ENCODE measurements at regions not wholly inside any gene's neighbourhood (a gene's known extent, or its start where the extent isn't known, plus 50 kb on each side); places are given as distances from the start of the nearest gene placed in this dataset.

DNA sequence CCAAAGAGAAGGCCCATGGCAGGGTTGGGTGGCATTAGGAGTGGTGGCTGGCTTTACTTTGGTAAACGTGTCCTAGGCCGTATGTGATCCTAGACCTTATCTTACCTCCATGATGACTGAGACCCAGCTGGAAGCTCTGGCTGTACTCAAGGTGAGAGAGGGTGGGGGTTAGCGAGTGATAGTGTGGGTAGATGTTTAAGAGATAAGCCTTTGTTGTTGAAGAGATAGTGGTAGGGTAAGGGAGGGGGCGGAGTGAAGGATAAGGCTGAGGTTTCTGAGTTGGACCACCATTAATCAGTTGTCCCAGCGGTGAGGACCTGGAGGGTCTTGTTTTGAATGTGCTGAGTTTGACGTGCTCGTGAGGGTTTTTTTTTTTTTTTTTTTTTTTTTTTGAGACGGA, 61.5 kb upstream of the ULK4 start (continued):
- TF ChIP-seq, protein P1, sequence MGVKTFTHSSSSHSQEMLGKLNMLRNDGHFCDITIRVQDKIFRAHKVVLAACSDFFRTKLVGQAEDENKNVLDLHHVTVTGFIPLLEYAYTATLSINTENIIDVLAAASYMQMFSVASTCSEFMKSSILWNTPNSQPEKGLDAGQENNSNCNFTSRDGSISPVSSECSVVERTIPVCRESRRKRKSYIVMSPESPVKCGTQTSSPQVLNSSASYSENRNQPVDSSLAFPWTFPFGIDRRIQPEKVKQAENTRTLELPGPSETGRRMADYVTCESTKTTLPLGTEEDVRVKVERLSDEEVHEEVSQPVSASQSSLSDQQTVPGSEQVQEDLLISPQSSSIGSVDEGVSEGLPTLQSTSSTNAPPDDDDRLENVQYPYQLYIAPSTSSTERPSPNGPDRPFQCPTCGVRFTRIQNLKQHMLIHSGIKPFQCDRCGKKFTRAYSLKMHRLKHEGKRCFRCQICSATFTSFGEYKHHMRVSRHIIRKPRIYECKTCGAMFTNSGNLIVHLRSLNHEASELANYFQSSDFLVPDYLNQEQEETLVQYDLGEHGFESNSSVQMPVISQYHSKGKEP (tag by site-specific recombination; IDR thresholded peaks at IDR 0.05), result no peak

DNA sequence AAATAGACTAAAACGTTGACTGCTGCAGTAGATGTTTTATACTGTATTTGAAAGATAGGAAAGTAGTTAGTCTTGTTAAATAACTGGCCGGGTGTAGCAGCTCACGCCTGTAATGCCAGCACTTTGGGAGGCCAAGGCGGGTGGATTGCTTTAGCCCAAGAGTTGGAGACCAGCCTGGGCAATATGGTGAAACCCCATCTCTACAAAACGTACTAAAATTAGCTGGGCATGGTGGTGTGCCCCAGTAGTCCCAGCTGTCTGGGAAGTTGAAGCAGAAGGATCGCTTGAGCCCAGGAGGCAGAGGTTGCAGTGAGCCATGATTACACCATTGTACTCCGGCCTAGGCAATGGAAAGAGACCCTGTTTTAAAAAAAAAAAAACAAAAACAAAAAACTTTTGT, 60.5 kb upstream of the ULK4 start:
- CTCF ChIA-PET, result no interaction called here
- Histone ChIP-seq H3K9me3 (ENCODE audit: control insufficient read depth, insufficient read depth, low read depth, low read length) (no peaks in the 10 kb centered on the region), H3K4me3 (ENCODE audit: low read depth, low read length) (no peak overlapping the region), H3K36me3 (ENCODE audit: control insufficient read depth in 2 of 2, insufficient read depth in 1 of 2, low read length in 2 of 2) (no peaks in the 10 kb centered on the region), H3K4me1 (ENCODE audit: control insufficient read depth, insufficient read depth, low read length) (peaks cover 2% of the 10 kb centered on the region; the same call in 1 of the 2 replicates), H3K27ac (ENCODE audit: extremely low read depth, low read depth, low read length) (no peak overlapping the region)
- POLR2A ChIA-PET, result no interaction called here
- no peak for TF ChIP-seq KLF10 (tag by site-specific recombination; IDR thresholded peaks at IDR 0.05)
- TF ChIP-seq ZNF510 (tag by site-specific recombination; IDR thresholded peaks at IDR 0.05; ENCODE audit: insufficient replicate concordance), result no peak
- TF ChIP-seq MYNN (tag by site-specific recombination; IDR thresholded peaks at IDR 0.05; ENCODE audit: borderline replicate concordance), result no peak

DNA sequence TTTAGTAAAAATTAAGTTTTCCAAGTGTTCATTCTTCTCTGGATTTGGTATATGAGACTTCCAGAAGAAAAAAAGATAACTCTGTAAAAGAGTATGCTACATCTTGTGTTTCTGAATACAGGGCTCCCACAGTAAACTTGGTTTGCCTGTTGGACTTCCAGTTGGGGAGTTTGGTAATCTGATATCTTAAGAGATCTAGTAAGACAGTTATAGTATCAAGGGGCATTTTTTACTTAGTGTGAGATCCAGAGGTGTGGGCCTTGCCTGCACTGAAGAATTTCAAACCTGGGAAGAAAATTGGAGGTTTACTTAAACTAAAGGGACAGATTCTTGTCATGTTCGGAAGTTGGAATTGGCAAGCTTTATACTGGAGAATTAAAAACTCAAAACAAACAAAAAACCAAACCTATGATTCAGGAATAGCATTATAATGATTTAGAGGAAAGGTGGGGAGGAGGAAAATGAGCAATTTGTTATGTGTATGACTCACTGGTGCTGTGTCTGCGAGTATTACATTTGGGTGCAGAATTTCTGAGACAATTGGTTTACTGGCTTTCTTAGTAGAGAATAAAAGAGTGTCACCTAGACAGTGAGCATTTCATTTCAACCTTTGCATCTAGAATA, 58.9 kb upstream of the ULK4 start:
- Histone ChIP-seq H3K36me3 (ENCODE audit: control insufficient read depth in 2 of 2, insufficient read depth in 1 of 2, low read length in 2 of 2) (no peaks in the 10 kb centered on the region), H3K27ac (ENCODE audit: extremely low read depth, low read depth, low read length) (no peak overlapping the region), H3K4me3 (ENCODE audit: low read depth, low read length) (no peak overlapping the region), H3K4me1 (ENCODE audit: control insufficient read depth, insufficient read depth, low read length) (peaks cover 2% of the 10 kb centered on the region; the same call in 1 of the 2 replicates), H3K9me3 (ENCODE audit: control insufficient read depth, insufficient read depth, low read depth, low read length) (no peaks in the 10 kb centered on the region)
- POLR2A ChIA-PET, result no interaction called here
- CTCF ChIA-PET, result interaction anchor here (0.6 to 1.2 kb wide), 2 partner anchors 32 to 121 kb away, joined by 3 read pairs; no protein-coding TSS in a partner anchor
- TF ChIP-seq ZNF202 (tag by site-specific recombination; IDR thresholded peaks at IDR 0.05; ENCODE audit: borderline replicate concordance) (no peak), KLF7 (tag by site-specific recombination; IDR thresholded peaks at IDR 0.05; ENCODE audit: borderline replicate concordance) (no peak), ZNF335 (tag by site-specific recombination; conservative IDR thresholded peaks at IDR 0.05) (no peak), ZNF184 (tag by site-specific recombination; IDR thresholded peaks at IDR 0.05) (no peak), KLF16 (tag by site-specific recombination; IDR thresholded peaks at IDR 0.05) (no peak), ZNF341 (tag by site-specific recombination; IDR thresholded peaks at IDR 0.05; ENCODE audit: low read depth) (no peak), ZNF561 (tag by site-specific recombination; IDR thresholded peaks at IDR 0.05; ENCODE audit: borderline replicate concordance) (no peak), ZNF140 (tag by site-specific recombination; IDR thresholded peaks at IDR 0.05) (no peak), ZNF660 (tag by site-specific recombination; IDR thresholded peaks at IDR 0.05) (no peak), ZNF521 (tag by site-specific recombination; IDR thresholded peaks at IDR 0.05) (no peak), ZNF175 (tag by site-specific recombination; IDR thresholded peaks at IDR 0.05) (no peak), SP2 (tag by site-specific recombination; IDR thresholded peaks at IDR 0.05) (no peak), ZNF274 (IDR thresholded peaks at IDR 0.05; ENCODE audit: low read length) (no peak), ZNF274 (tag by site-specific recombination; IDR thresholded peaks at IDR 0.05; ENCODE audit: borderline replicate concordance) (no peak)
- TF ChIP-seq, protein P2, sequence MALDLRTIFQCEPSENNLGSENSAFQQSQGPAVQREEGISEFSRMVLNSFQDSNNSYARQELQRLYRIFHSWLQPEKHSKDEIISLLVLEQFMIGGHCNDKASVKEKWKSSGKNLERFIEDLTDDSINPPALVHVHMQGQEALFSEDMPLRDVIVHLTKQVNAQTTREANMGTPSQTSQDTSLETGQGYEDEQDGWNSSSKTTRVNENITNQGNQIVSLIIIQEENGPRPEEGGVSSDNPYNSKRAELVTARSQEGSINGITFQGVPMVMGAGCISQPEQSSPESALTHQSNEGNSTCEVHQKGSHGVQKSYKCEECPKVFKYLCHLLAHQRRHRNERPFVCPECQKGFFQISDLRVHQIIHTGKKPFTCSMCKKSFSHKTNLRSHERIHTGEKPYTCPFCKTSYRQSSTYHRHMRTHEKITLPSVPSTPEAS (tag by site-specific recombination; IDR thresholded peaks at IDR 0.05), result no peak
- TF ChIP-seq, protein P3, sequence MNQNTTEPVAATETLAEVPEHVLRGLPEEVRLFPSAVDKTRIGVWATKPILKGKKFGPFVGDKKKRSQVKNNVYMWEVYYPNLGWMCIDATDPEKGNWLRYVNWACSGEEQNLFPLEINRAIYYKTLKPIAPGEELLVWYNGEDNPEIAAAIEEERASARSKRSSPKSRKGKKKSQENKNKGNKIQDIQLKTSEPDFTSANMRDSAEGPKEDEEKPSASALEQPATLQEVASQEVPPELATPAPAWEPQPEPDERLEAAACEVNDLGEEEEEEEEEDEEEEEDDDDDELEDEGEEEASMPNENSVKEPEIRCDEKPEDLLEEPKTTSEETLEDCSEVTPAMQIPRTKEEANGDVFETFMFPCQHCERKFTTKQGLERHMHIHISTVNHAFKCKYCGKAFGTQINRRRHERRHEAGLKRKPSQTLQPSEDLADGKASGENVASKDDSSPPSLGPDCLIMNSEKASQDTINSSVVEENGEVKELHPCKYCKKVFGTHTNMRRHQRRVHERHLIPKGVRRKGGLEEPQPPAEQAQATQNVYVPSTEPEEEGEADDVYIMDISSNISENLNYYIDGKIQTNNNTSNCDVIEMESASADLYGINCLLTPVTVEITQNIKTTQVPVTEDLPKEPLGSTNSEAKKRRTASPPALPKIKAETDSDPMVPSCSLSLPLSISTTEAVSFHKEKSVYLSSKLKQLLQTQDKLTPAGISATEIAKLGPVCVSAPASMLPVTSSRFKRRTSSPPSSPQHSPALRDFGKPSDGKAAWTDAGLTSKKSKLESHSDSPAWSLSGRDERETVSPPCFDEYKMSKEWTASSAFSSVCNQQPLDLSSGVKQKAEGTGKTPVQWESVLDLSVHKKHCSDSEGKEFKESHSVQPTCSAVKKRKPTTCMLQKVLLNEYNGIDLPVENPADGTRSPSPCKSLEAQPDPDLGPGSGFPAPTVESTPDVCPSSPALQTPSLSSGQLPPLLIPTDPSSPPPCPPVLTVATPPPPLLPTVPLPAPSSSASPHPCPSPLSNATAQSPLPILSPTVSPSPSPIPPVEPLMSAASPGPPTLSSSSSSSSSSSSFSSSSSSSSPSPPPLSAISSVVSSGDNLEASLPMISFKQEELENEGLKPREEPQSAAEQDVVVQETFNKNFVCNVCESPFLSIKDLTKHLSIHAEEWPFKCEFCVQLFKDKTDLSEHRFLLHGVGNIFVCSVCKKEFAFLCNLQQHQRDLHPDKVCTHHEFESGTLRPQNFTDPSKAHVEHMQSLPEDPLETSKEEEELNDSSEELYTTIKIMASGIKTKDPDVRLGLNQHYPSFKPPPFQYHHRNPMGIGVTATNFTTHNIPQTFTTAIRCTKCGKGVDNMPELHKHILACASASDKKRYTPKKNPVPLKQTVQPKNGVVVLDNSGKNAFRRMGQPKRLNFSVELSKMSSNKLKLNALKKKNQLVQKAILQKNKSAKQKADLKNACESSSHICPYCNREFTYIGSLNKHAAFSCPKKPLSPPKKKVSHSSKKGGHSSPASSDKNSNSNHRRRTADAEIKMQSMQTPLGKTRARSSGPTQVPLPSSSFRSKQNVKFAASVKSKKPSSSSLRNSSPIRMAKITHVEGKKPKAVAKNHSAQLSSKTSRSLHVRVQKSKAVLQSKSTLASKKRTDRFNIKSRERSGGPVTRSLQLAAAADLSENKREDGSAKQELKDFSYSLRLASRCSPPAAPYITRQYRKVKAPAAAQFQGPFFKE (tag by site-specific recombination; IDR thresholded peaks at IDR 0.05; ENCODE audit: borderline replicate concordance), result no peak
- TF ChIP-seq, protein P4, sequence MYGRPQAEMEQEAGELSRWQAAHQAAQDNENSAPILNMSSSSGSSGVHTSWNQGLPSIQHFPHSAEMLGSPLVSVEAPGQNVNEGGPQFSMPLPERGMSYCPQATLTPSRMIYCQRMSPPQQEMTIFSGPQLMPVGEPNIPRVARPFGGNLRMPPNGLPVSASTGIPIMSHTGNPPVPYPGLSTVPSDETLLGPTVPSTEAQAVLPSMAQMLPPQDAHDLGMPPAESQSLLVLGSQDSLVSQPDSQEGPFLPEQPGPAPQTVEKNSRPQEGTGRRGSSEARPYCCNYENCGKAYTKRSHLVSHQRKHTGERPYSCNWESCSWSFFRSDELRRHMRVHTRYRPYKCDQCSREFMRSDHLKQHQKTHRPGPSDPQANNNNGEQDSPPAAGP (tag by site-specific recombination; IDR thresholded peaks at IDR 0.05), result no peak
- TF ChIP-seq, protein P5, sequence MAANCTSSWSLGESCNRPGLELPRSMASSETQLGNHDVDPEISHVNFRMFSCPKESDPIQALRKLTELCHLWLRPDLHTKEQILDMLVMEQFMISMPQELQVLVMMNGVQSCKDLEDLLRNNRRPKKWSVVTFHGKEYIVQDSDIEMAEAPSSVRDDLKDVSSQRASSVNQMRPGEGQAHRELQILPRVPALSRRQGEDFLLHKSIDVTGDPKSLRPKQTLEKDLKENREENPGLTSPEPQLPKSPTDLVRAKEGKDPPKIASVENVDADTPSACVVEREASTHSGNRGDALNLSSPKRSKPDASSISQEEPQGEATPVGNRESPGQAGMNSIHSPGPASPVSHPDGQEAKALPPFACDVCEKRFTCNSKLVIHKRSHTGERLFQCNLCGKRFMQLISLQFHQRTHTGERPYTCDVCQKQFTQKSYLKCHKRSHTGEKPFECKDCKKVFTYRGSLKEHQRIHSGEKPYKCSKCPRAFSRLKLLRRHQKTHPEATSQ (tag by site-specific recombination; IDR thresholded peaks at IDR 0.05), result no peak

All from HEK293 (cell line).